DND-41 (cell line): ENCODE measurements at regions not wholly inside any gene's neighbourhood (a gene's known extent, or its start where the extent isn't known, plus 50 kb on each side); places are given as distances from the start of the nearest gene placed in this dataset.
"Not testable (repeated sequence)": the region's sequence is repeated elsewhere in the genome, so short reads cannot be mapped to it uniquely, and the experiment has no call there.

Experiments used
- EZH2 ChIP-seq: IDR thresholded peaks from 3 replicates; pipeline ENCODE4 v1.6.1; 2012; ENCODE audit warnings: borderline replicate concordance, low read depth, mild to moderate bottlenecking, moderate library complexity, low read length, inconsistent platforms; ENCODE audit not compliant: severe bottlenecking
- TF ChIP-seq, protein P1 (sequence below): IDR thresholded peaks from 2 replicates; pipeline ENCODE4 v1.5.1; 2012; ENCODE audit warnings: borderline replicate concordance, low read length, moderate library complexity, mild to moderate bottlenecking; ENCODE audit not compliant: poor library complexity, severe bottlenecking; ENCODE audit errors: extremely low read depth

DNA sequence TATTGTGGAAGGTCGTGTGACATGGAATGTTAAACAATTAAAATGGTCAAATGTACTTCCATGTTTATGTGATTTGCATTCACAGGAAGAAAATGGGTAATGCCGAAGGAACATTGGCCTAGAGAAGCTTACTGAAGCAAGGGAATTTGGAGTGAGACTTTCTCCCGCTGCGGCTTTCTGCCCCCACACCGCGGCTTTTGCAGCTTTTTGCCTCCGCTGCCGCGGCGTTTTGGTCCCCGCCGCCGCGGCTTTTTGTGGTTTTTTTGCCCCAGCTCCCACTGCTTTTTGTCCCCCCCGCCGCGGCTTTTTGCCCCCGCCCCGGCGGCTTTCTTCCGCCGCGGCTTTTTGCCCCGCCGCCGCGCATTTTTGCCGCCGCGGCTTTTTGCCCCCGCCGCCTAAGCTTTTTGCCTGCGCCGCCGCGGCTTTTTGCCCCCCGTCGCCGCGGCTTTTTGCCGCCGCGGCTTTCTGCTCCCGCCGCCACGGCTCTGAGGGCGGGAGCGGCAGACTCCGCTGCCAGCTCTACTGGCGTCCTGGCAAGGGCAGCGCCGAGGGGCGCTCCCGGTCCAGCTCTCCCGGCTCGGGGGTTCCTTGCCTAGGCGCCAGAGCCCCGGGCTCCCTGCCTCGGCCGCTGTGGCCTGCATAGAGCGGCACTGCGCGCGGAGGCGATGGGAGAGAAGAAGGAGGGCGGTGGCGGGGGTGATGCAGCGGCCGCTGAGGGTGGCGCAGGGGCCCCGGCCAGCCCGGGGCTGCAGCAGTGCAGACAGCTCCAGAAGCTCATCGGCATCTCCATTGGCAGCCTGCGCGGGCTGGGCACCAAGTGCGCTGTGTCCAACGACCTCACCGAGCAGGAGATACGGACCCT lies 134.3 kb upstream of the ERV3-1 start:
- TF ChIP-seq EZH2: not testable (repeated sequence)
- TF ChIP-seq, protein P1, sequence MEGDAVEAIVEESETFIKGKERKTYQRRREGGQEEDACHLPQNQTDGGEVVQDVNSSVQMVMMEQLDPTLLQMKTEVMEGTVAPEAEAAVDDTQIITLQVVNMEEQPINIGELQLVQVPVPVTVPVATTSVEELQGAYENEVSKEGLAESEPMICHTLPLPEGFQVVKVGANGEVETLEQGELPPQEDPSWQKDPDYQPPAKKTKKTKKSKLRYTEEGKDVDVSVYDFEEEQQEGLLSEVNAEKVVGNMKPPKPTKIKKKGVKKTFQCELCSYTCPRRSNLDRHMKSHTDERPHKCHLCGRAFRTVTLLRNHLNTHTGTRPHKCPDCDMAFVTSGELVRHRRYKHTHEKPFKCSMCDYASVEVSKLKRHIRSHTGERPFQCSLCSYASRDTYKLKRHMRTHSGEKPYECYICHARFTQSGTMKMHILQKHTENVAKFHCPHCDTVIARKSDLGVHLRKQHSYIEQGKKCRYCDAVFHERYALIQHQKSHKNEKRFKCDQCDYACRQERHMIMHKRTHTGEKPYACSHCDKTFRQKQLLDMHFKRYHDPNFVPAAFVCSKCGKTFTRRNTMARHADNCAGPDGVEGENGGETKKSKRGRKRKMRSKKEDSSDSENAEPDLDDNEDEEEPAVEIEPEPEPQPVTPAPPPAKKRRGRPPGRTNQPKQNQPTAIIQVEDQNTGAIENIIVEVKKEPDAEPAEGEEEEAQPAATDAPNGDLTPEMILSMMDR: not testable (repeated sequence)
